HG03575 (cell line): ENCODE measurements at regions not wholly inside any gene's neighbourhood (a gene's known extent, or its start where the extent isn't known, plus 50 kb on each side); places are given as distances from the start of the nearest gene placed in this dataset.
"Not testable (repeated sequence)": the region's sequence is repeated elsewhere in the genome, so short reads cannot be mapped to it uniquely, and the experiment has no call there.

Source experiments
- ATAC-seq: cut with Tn5 transposase; IDR thresholded peaks from one replicate; pipeline ENCODE4 v1.9.1; 2021; ENCODE audit not compliant: unreplicated experiment, insufficient number of reproducible peaks, low FRiP score; ENCODE audit errors: extremely low read depth

DNA sequence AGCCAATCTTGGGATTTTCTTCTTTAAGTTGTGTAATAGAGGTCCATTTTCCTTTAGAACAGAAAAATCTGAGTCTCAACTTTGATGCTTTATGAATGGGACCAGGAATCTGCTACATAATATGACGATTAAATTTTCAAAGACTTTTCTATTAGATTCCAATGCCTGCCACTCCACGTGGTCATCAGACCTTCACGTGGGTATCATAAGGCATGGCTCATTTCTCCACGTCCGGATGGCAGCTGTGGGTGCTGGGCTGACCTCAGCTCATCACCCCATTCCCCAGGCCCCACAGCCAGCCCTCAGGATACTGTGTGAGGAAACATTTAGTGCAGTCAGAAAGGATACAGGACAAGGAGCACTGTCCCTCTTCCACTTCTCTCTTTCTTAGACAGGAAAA is 159.7 kb downstream of the SEMA6D start:
- ATAC-seq, result no peak

DNA sequence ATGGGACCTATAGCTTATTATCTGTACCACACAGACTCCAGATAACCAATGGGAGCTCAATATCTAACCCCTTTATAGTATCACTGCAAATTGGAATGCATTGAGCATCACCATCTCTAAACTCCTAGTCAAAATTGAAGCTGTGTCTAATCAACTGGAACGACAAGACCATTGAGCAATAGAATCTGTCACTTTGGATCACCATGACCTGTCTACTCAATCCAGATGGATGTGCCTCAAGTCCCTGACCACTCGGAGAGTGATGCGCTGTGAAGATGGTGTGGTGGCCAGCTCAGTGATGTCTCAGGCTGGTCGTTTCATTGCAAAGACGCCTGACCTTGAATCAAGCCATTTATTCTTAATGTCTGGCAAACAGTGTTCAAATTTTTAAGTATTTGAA is 160.5 kb downstream of the SEMA6D start:
- ATAC-seq, result no peak

DNA sequence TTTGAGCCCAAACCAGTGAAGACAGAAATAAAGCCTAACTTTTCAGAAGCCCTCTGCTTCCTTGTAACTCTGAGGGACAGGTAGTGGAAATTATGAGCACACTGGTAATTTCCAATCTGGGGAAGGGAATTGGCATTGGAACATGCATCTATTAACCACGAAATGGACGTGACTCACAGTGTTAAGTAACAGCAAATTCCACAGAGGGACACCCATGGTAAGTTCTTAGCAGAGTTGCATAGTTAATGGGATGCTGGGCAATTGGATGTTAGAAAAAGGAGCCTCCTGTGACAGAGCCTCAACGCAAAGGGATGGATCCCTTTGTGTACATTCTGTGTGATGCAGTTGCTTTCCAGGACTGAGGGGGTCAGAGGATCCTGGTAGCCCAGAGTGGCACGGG is 168.6 kb downstream of the SEMA6D start:
- no peak for ATAC-seq

GRCh38 chr15:47887241-47887800 is 170.0 kb downstream of the SEMA6D start:
- no peak for ATAC-seq

- ATAC-seq, result no peak
Measured at GRCh38 chr15:47888385-47889100, 171.2 kb downstream of the SEMA6D start.

DNA sequence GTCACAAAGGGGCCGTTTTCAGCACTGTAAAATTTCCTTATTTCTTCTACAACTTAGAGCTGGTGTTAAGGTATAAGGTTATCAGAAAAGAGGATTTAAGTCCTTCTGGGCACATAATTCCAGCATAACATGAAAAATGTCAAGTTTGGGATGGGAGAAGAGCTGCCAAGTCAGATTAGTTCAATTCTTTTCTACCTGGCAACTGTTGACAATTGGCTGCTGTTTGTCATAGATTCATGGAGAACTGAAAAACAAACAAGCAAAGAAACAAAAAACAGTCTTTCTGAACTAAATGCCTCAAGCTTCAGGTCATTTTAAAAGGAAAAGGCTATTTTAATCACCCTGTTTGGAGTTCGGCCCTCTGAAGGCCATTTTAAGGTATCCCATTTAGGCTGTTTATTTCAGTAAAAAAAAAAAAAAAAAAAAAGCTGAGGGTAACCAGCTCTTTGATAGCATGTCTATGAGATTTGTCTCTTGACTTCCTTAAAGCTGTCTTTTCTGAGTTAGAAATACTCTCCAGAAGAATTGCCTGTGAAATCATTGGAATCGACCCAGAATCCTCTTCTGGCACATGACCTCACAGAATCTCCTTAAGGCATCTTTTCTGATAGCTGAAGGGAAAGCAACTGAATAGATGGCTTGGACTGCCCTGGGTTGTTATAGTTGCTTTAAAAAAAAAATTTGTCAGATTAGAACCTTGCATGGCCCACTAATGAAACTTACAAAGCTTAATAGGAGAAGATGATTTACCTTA is 173.3 kb downstream of the SEMA6D start:
- ATAC-seq, result no peak

DNA sequence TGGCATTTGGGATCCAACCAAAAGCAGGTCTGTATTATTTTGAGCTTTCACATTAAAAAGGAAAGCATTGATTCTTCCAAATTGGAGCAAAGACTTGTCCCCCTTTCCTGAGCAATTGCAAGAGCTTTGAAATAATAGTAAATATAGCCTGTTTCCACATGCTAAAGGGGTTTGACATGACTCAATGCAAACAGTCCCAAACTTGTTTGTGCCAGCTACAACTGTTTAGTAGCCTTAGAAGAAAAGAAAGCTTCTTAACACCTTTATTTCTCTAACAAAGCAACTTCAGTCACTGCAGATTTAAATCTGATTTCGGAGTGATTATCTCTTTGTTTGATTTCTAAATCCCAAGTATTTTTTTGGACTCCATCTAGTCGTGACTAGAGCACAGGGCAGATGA is 180.2 kb downstream of the SEMA6D start:
- no peak for ATAC-seq

- no peak for ATAC-seq
Measured at GRCh38 chr15:47900751-47901150, 183.4 kb downstream of the SEMA6D start.

- no peak for ATAC-seq
Measured at GRCh38 chr15:47903368-47903767, 186.1 kb downstream of the SEMA6D start.

DNA sequence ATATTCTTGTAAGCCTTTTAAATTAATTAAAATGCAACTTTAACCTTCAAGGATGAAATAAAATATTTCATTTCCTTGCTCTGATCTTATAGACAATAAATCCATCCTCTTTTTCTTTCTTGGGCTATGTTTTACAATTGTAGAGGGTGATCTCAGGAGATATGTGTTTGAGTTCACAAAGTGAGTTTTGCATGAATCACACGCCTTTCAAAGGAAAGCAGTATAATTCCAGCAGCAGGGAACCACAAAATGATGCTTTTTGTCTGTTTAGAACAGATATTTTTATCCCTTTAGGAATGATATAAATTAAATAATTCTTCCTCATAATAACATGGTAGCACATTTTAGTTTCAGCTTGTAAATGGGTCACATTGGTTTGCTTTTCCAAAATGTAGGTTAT is 191.2 kb downstream of the SEMA6D start:
- ATAC-seq, result no peak

GRCh38 chr15:47908950-47909670 is 191.8 kb downstream of the SEMA6D start:
- ATAC-seq, result no peak

DNA sequence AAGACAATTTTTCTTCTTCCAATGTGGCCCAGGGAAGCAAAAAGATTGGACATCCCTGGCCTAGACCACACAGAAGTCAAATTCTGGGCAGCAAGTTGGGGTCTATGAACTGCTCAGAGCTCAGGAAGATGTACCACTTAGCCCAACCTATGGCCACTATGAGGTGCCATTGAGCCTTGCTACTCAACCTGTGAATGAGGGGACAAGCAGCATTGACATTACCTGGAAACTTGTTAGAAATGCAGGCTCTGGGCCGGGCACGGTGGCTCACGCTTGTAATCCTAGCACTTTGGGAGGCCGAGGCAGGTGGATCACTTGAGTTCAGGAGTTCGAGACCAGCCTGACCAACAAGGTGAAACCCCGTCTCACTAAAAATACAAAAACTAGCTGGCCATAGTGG is 195.6 kb downstream of the SEMA6D start:
- not testable (repeated sequence) for ATAC-seq

DNA sequence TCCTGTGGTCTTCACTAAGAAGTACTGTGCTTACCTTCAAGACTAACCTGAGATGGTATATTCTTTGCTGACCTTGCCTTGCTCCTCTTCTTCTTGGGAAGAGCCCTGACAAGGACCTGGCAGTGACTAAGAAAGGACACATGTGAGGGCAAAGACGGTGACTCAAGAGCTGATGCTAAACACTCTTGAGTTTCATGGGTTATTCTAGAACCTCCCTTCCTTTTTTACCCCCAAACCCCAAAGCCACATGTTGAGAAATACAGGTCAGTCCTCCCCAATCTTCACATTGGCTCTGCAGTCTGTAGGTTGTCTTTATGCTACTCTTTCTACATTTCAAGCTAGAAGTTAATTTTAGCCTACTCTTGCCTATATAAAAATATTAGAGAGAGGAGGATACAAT is 200.6 kb downstream of the SEMA6D start:
- no peak for ATAC-seq

GRCh38 chr15:47918877-47919276 is 201.6 kb downstream of the SEMA6D start:
- ATAC-seq, result no peak

- no peak for ATAC-seq
Measured at GRCh38 chr15:47924381-47924780, 196.4 kb upstream of the SLC24A5 start.

DNA sequence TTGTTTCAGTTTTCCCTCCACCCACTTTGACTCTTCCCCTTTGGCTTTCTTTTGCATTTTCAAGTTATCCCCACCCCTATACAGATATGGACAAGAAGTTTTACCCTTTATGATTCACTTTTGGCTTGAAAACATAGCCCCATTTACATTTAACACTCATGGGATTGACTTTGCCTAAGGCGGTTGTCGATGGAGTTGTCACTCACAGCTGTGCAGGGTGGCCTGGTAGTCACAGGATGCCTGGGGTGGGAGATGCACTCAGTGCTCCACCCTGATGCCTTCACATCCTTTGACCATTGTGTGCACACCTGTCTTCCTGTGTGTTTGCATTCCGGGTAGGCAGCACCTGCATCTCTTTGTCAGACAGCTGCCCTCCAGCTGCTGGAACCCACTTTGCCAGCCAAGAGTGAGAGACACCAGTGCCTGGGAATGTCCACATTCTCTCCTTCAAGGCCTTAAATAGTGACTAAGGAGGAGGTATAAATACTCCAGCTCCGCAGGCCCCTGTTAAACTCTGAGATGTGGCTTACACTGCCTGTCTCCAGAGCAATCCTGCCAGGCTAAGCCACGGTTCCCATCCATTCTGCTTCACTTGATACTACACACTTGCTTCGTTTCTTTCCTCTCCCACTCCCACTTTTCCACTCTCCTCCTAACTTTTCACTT is 191.5 kb upstream of the SLC24A5 start:
- no peak for ATAC-seq

GRCh38 chr15:47932261-47932660 is 188.5 kb upstream of the SLC24A5 start:
- no peak for ATAC-seq

GRCh38 chr15:47932951-47933641 is 187.7 kb upstream of the SLC24A5 start:
- no peak for ATAC-seq

GRCh38 chr15:47933865-47934264 is 186.9 kb upstream of the SLC24A5 start:
- ATAC-seq, result no peak
